ENCODE measurements at regions not wholly inside any gene's neighbourhood (a gene's known extent, or its start where the extent isn't known, plus 50 kb on each side); places are given as distances from the start of the nearest gene placed in this dataset.

DNA sequence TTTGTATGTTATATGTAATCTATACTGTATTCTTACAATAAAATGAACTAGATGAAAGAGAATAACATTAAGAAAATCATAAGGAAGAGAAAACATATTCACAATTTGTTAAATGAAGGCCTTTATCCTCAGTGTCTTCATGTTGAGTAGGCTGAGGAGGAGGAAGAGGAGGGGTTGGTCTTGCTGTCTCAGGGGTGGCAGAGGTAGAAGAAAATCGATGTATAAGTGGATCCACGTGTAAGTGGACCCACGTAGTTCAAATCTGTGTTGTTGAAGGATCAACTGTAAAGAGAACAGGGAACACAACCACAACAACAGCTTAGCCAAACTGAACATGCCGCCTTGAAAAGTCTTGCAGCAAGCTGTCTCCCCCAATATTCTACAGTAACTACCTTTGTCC, 161.6 kb upstream of the NRP1 start:
- Histone ChIP-seq H3K4me1 (no peaks in the 10 kb centered on the region), H3K36me3 (no peaks in the 10 kb centered on the region), H3K27me3 (no peaks in the 10 kb centered on the region), H3K9me3 (no peaks in the 10 kb centered on the region), H3K27ac (no peak overlapping the region), H3K4me3 (no peak overlapping the region)
- TF ChIP-seq, protein P1, sequence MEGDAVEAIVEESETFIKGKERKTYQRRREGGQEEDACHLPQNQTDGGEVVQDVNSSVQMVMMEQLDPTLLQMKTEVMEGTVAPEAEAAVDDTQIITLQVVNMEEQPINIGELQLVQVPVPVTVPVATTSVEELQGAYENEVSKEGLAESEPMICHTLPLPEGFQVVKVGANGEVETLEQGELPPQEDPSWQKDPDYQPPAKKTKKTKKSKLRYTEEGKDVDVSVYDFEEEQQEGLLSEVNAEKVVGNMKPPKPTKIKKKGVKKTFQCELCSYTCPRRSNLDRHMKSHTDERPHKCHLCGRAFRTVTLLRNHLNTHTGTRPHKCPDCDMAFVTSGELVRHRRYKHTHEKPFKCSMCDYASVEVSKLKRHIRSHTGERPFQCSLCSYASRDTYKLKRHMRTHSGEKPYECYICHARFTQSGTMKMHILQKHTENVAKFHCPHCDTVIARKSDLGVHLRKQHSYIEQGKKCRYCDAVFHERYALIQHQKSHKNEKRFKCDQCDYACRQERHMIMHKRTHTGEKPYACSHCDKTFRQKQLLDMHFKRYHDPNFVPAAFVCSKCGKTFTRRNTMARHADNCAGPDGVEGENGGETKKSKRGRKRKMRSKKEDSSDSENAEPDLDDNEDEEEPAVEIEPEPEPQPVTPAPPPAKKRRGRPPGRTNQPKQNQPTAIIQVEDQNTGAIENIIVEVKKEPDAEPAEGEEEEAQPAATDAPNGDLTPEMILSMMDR (IDR thresholded peaks at IDR 0.05) = no peak
- 55 to 80% methylated on average over 4 of the region's 4 CpGs for WGBS, 2 donors
- ATAC-seq (no peak), DNase-seq (no peak), FAIRE-seq (no peak)
- intact Hi-C loops (cut with DNase I) = no loop called here

DNA sequence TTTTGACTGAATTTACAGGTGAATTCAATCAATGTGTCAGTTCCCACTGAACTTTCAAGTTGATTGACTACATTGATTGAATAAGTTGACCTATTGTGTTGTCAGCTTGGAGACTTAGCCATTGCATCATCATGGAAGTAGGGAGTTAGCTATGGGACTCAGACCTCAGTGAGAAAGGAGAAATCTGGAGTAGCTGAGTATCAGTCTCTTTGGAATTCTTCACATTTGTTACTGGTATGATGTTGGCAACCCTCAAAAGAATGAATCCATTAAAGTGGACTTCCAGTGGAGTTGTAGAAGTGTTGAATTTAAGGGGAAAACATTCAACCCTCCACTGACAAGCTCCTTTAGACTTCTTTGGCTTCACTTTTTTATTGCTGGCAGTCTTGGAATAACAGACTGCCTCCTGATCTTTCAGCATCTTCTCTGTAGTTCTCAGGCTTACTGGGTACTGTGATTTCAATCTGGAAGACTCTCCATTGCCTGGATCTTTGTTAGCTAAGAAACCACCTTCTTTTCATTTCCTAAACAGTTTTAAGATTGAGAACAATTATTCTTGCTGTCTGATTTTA, 160.3 kb upstream of the NRP1 start:
- intact Hi-C loops (cut with DNase I) = no loop called here
- no peak for ATAC-seq
- no peak for FAIRE-seq

DNA sequence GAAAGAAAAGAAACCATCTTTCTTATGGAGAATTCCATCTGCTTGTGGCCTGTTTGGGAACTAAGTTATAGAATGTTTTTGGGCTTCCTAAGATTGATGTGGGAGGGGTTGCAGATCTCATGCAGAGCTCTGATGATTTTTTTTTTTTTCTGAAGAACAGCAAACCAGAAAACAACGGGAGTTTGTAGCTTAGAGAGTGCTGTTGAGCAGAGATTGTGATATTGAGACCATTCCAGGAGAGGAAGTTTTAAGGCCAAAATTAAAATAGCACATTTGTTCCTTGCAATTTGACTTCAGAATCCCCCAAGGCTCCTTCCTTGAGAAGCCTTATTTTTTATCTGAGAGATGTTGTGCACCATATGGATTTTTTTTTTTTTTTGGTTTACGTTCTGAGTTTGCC, 159.5 kb upstream of the NRP1 start:
- no peaks in the 10 kb centered on the region for H3K27me3 ChIP-seq
- H3K4me1 ChIP-seq = no peaks in the 10 kb centered on the region
- H3K36me3 ChIP-seq = no peaks in the 10 kb centered on the region
- no peak overlapping the region for H3K4me3 ChIP-seq
- no peak for DNase-seq
- no peak overlapping the region for H3K27ac ChIP-seq
- intact Hi-C loops (cut with DNase I) = no loop called here
- ATAC-seq = no peak
- TF ChIP-seq, protein P1 (IDR thresholded peaks at IDR 0.05) = no peak
- 61 to 68% methylated on average over 2 of the region's 2 CpGs for WGBS, 2 donors
- no peak for FAIRE-seq
- no peaks in the 10 kb centered on the region for H3K9me3 ChIP-seq

More for the DNA sequence above, 160.3 kb upstream of the NRP1 start:
- Histone ChIP-seq H3K4me3 (no peak overlapping the region), H3K27me3 (no peaks in the 10 kb centered on the region), H3K9me3 (no peaks in the 10 kb centered on the region), H3K27ac (no peak overlapping the region), H3K36me3 (no peaks in the 10 kb centered on the region), H3K4me1 (no peaks in the 10 kb centered on the region)
- TF ChIP-seq, protein P1 (IDR thresholded peaks at IDR 0.05) = no peak
- no peak for DNase-seq

DNA sequence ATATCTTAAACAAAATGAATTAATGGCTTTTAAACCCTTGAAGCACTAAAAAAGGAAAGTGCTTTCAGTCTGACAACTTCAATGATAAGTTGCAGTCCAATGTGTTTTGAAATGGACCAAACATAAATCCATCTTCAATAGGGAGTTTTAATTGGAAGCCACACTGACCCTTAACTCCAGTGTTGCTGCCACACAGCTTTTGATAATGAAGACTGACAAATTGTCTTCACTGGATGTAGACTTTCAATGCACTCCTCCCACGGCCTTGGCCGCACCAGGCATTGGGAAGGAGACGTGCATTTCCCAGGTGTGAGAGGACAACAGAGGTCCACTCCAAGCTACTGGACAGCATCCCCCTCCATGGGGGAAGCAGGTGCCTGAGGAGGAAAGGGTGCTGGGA, 159.0 kb upstream of the NRP1 start:
- Histone ChIP-seq H3K9me3 (no peaks in the 10 kb centered on the region), H3K27me3 (no peaks in the 10 kb centered on the region), H3K27ac (no peak overlapping the region), H3K4me3 (no peak overlapping the region), H3K36me3 (no peaks in the 10 kb centered on the region), H3K4me1 (no peaks in the 10 kb centered on the region)
- TF ChIP-seq, protein P1 (IDR thresholded peaks at IDR 0.05) = no peak
- intact Hi-C loops (cut with DNase I) = no loop called here
- FAIRE-seq = no peak
- 85 to 93% methylated on average over 3 of the region's 3 CpGs for WGBS, 2 donors
- ATAC-seq = no peak
- DNase-seq = no peak

DNA sequence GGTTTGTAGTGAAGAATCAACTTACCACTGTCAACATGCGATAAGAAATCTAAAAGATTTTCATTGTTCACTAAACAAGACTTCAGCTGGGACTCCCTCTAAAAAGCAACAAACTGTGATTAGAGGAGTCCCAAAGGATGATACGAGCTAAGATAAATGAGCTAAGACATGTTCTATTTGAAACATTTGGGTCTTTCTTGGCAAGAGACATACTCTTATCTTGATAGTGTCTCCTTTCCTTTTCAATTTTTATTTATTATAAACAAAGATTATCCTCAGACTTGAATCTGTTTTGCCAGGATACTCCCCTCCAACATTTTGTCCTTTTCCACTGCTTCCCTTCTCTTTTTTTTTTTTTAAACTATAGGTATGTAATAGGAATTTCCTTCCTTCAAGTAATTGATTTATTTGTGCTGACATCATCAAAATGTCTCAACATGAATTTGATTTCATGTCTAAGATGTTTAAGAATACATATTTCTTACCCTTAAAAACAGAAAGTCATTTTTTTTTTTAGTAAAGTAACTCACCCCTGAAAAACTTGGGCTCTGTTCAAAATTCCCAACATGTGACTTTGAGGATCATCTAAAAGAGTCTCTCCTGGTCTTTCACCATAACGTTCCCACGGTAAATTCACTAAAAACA, 158.4 kb upstream of the NRP1 start:
- TF ChIP-seq, protein P1 (IDR thresholded peaks at IDR 0.05) = no peak
- H3K27me3 ChIP-seq = no peaks in the 10 kb centered on the region
- no peaks in the 10 kb centered on the region for H3K9me3 ChIP-seq
- 77 to 84% methylated on average over 4 of the region's 4 CpGs for WGBS, 2 donors
- no peak overlapping the region for H3K4me3 ChIP-seq
- ATAC-seq (no peak), DNase-seq (no peak), FAIRE-seq (no peak)
- no peaks in the 10 kb centered on the region for H3K36me3 ChIP-seq
- intact Hi-C loops (cut with DNase I) = no loop called here
- H3K27ac ChIP-seq = no peak overlapping the region
- no peaks in the 10 kb centered on the region for H3K4me1 ChIP-seq
